ENCODE measurements at regions not wholly inside any gene's neighbourhood (a gene's known extent, or its start where the extent isn't known, plus 50 kb on each side); places are given as distances from the start of the nearest gene placed in this dataset.
"Not testable (repeated sequence)": the region's sequence is repeated elsewhere in the genome, so short reads cannot be mapped to it uniquely, and the experiment has no call there.

- POLR2A ChIA-PET = no interaction called here
- ATAC-seq (ENCODE audit: low read depth) = no peak
Measured at GRCh38 chr2:145925591-145925990, 1405.7 kb upstream of the ZEB2 start.

GRCh38 chr2:145919477-145919876 is 1399.6 kb upstream of the ZEB2 start:
- no peaks in the 10 kb centered on the region for H3K4me1 Mint-ChIP-seq
- POLR2A ChIA-PET = no interaction called here
- no peaks in the 10 kb centered on the region for H3K9me3 Mint-ChIP-seq
- no peak overlapping the region for H3K27ac Mint-ChIP-seq
- no peak overlapping the region for H3K4me3 Mint-ChIP-seq
- no peaks in the 10 kb centered on the region for H3K36me3 Mint-ChIP-seq
- DNase-seq = no peak
- no peaks in the 10 kb centered on the region for H3K27me3 Mint-ChIP-seq
- no peak for ATAC-seq (ENCODE audit: low read depth)

More at GRCh38 chr2:145925591-145925990, 1405.7 kb upstream of the ZEB2 start:
- Mint-ChIP-seq H3K36me3 (no peaks in the 10 kb centered on the region), H3K27me3 (no peaks in the 10 kb centered on the region), H3K9me3 (no peaks in the 10 kb centered on the region), H3K4me1 (no peaks in the 10 kb centered on the region), H3K4me3 (no peak overlapping the region), H3K27ac (no peak overlapping the region)
- DNase-seq = no peak

DNA sequence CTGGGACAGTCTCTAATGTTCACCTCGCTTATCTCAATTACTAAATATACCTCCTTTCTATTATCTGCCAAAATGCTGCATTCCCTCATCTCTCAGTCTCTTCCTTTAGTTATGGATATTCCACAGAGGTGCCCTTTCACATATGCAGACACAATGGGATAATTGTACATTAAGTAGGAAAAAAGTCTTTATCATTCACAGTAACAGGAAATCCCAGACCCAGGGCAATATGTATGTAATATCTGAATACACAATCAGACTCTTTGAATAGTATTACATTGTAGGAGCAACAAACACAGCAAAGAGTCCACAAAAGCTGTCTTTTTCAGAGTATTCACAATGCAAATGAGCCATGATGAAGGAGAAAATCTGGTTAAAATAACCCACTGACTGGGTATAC is 1399.0 kb upstream of the ZEB2 start:
- H3K36me3 Mint-ChIP-seq = no peaks in the 10 kb centered on the region
- no peak for ATAC-seq (ENCODE audit: low read depth)
- POLR2A ChIA-PET = no interaction called here
- H3K4me1 Mint-ChIP-seq = no peaks in the 10 kb centered on the region
- H3K27ac Mint-ChIP-seq = no peak overlapping the region
- DNase-seq = no peak
- no peak overlapping the region for H3K4me3 Mint-ChIP-seq
- no peaks in the 10 kb centered on the region for H3K9me3 Mint-ChIP-seq
- H3K27me3 Mint-ChIP-seq = no peaks in the 10 kb centered on the region

DNA sequence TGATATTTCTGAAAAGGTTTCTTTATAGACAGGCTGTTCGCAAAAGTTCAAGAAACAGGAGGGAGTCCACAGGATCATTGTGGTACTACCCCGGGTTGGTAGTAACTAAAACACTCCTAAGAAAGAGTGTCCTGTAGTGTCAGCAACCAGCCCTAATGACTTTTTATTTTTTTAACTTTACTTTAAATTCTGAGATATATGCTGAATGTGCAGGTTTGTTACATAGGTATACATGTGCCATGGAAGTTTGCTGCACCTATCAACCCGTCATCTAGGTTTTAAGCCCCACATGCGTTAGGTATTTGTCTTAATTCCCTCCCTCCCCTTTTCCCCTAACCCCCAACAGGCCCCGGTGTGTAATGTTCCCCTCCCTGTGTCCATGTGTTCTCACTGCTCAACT is 1396.9 kb upstream of the ZEB2 start:
- DNase-seq (no peak), ATAC-seq (ENCODE audit: low read depth) (no peak)
- H3K4me3 Mint-ChIP-seq = no peak overlapping the region
- H3K27me3 Mint-ChIP-seq = no peaks in the 10 kb centered on the region
- no peaks in the 10 kb centered on the region for H3K36me3 Mint-ChIP-seq
- H3K9me3 Mint-ChIP-seq = no peaks in the 10 kb centered on the region
- POLR2A ChIA-PET = no interaction called here
- no peak overlapping the region for H3K27ac Mint-ChIP-seq
- no peaks in the 10 kb centered on the region for H3K4me1 Mint-ChIP-seq

- POLR2A ChIA-PET = no interaction called here
- H3K9me3 Mint-ChIP-seq = no peaks in the 10 kb centered on the region
- no peak for ATAC-seq (ENCODE audit: low read depth)
Measured at GRCh38 chr2:145914716-145915115, 1394.8 kb upstream of the ZEB2 start.

GRCh38 chr2:145910416-145910815 is 1390.5 kb upstream of the ZEB2 start:
- H3K4me3 Mint-ChIP-seq = no peak overlapping the region
- no peaks in the 10 kb centered on the region for H3K4me1 Mint-ChIP-seq
- POLR2A ChIA-PET = no interaction called here
- ATAC-seq (ENCODE audit: low read depth) (no peak), DNase-seq (no peak)
- H3K27me3 Mint-ChIP-seq = no peaks in the 10 kb centered on the region
- H3K27ac Mint-ChIP-seq = no peak overlapping the region
- H3K36me3 Mint-ChIP-seq = no peaks in the 10 kb centered on the region
- H3K9me3 Mint-ChIP-seq = no peaks in the 10 kb centered on the region

More at GRCh38 chr2:145914716-145915115, 1394.8 kb upstream of the ZEB2 start:
- DNase-seq = no peak
- H3K4me1 Mint-ChIP-seq = no peaks in the 10 kb centered on the region
- H3K27ac Mint-ChIP-seq = no peak overlapping the region
- H3K4me3 Mint-ChIP-seq = no peak overlapping the region
- H3K36me3 Mint-ChIP-seq = no peaks in the 10 kb centered on the region
- H3K27me3 Mint-ChIP-seq = no peaks in the 10 kb centered on the region

GRCh38 chr2:145909766-145910165 is 1389.8 kb upstream of the ZEB2 start:
- Mint-ChIP-seq H3K4me1 (no peaks in the 10 kb centered on the region), H3K36me3 (no peaks in the 10 kb centered on the region), H3K27me3 (no peaks in the 10 kb centered on the region), H3K4me3 (no peak overlapping the region), H3K27ac (no peak overlapping the region), H3K9me3 (no peaks in the 10 kb centered on the region)
- ATAC-seq (ENCODE audit: low read depth) = no peak
- no peak for DNase-seq
- POLR2A ChIA-PET = no interaction called here

DNA sequence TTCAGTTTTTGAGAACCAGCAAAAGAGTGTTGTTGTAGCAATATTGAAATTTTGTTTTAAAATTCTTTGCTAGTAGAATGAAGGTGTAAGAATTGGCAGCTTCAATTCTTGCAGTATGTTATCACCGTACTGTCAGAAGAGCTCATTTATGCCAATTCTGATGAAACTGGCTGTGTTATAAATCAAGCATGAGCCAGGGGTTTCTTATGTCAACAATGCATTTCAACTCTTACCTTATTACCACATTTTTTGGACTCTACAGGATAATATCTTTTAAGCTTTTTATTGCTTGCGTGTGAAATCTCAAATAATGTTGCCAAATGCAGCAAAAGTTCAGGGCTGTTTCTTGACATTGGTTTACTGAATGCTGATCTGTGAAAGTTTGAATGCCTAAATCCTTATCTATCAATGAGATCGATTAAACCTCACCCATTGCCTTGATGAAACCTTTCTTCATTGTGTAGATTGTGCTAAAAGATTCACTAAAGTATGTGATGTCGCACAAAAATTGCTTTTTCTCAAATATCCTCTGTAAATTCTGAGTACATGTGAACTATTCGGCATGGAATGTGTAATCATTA is 1389.3 kb upstream of the ZEB2 start:
- ATAC-seq (ENCODE audit: low read depth) = no peak
- no peaks in the 10 kb centered on the region for H3K4me1 Mint-ChIP-seq
- H3K36me3 Mint-ChIP-seq = no peaks in the 10 kb centered on the region
- H3K27ac Mint-ChIP-seq = no peak overlapping the region
- H3K4me3 Mint-ChIP-seq = no peak overlapping the region
- no peaks in the 10 kb centered on the region for H3K9me3 Mint-ChIP-seq
- DNase-seq = no peak
- POLR2A ChIA-PET = no interaction called here
- H3K27me3 Mint-ChIP-seq = no peaks in the 10 kb centered on the region

DNA sequence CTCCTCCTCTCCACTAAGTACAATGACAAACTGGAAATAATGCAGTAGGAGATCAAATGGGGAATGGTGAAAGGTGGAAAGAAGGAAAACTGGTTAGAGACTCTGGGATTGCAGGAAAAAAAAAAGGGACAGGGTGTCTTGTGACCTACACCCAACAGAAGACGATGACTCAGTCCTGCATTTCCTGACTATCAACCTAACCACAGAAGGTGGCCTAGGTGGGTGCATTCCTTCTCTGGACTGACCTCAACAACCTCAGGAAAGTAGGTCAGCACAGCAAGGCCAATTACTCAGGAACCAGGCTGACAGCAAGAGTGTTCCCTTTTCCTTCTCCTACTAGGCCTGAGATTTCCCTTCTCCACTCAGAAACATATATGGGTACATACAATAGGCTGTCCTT is 1386.4 kb upstream of the ZEB2 start:
- no peak overlapping the region for H3K27ac Mint-ChIP-seq
- no peaks in the 10 kb centered on the region for H3K27me3 Mint-ChIP-seq

DNA sequence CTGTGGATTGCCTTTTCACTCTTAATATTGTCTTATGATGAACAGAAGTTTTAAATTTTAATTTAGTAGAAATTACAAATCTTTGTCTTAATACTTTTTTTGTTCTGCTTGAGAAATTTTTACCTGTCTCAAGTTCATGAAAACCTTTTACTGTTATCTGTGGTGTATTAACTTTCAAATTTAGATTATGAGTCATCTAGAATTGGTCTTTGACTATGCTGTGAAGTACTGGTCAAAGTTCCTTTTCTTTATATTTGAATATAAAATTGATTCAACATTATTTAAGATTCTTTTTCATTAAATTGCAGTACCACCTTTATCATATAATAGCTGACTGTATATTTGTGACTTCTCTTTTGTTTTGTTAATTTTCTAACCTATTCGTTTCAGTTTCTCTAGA is 1385.5 kb upstream of the ZEB2 start:
- POLR2A ChIA-PET = no interaction called here
- Mint-ChIP-seq H3K27me3 (no peaks in the 10 kb centered on the region), H3K27ac (no peak overlapping the region), H3K9me3 (no peaks in the 10 kb centered on the region), H3K4me3 (no peak overlapping the region), H3K4me1 (no peaks in the 10 kb centered on the region), H3K36me3 (no peaks in the 10 kb centered on the region)
- DNase-seq (no peak), ATAC-seq (ENCODE audit: low read depth) (no peak)

More for the DNA sequence above, 1386.4 kb upstream of the ZEB2 start:
- POLR2A ChIA-PET = no interaction called here
- H3K4me1 Mint-ChIP-seq = no peaks in the 10 kb centered on the region
- H3K4me3 Mint-ChIP-seq = no peak overlapping the region
- H3K9me3 Mint-ChIP-seq = no peaks in the 10 kb centered on the region
- ATAC-seq (ENCODE audit: low read depth) (no peak), DNase-seq (no peak)
- no peaks in the 10 kb centered on the region for H3K36me3 Mint-ChIP-seq

- DNase-seq (no peak), ATAC-seq (ENCODE audit: low read depth) (no peak)
- Mint-ChIP-seq H3K27me3 (no peaks in the 10 kb centered on the region), H3K9me3 (no peaks in the 10 kb centered on the region), H3K4me1 (no peaks in the 10 kb centered on the region), H3K36me3 (no peaks in the 10 kb centered on the region), H3K4me3 (no peak overlapping the region), H3K27ac (no peak overlapping the region)
- POLR2A ChIA-PET = no interaction called here
Measured at GRCh38 chr2:145897151-145897550, 1377.2 kb upstream of the ZEB2 start.

DNA sequence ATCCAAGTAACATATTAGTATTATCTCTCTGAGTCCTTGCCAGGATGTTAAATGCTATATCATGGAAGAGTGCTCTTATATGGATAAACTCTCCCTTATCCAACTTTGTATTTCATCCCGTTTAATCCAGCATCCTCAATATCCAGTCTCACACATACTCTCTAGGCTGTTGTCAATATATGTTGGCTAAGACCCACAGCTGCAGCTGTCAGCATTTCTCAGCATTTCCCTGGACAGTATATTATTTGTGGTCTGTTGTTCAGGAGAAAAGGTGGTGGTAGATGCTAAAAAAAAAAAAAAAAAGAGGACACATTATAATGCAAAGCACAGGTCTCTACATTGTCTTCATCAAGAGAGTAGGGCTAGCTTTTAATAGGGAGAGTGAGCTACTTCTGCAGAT is 1368.0 kb upstream of the ZEB2 start:
- ATAC-seq (ENCODE audit: low read depth) = no peak
- H3K27ac Mint-ChIP-seq = no peak overlapping the region
- H3K36me3 Mint-ChIP-seq = no peaks in the 10 kb centered on the region
- no peak overlapping the region for H3K4me3 Mint-ChIP-seq
- no peaks in the 10 kb centered on the region for H3K27me3 Mint-ChIP-seq
- no peak for DNase-seq
- H3K4me1 Mint-ChIP-seq = no peaks in the 10 kb centered on the region
- H3K9me3 Mint-ChIP-seq = peaks cover 1% of the 10 kb centered on the region
- POLR2A ChIA-PET = no interaction called here

GRCh38 chr2:145880997-145881396 is 1361.1 kb upstream of the ZEB2 start:
- H3K4me3 Mint-ChIP-seq; H3K9me3 Mint-ChIP-seq; H3K27ac Mint-ChIP-seq; H3K4me1 Mint-ChIP-seq; H3K36me3 Mint-ChIP-seq; POLR2A ChIA-PET; ATAC-seq (ENCODE audit: low read depth); DNase-seq; H3K27me3 Mint-ChIP-seq: not testable (repeated sequence)

DNA sequence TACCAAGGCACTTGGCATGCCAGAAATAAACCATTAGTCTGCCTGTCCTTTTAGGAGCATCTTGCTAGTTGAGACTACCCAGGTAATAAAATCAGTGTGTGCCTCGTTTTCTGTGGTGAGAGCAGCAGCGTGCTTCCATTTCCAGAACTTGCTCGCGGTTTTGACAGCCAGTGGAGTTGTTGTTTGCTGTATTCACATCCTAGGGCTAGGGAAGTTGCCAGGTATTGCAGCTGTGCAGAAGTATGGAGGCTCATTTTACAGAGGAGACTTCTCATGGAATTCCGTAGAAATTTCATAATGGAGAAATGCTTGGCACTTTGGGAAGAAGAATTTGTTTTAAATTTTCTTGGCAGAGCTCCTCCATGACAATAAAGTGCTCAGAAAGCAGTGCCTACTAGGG is 1355.1 kb upstream of the ZEB2 start:
- POLR2A ChIA-PET = no interaction called here

DNA sequence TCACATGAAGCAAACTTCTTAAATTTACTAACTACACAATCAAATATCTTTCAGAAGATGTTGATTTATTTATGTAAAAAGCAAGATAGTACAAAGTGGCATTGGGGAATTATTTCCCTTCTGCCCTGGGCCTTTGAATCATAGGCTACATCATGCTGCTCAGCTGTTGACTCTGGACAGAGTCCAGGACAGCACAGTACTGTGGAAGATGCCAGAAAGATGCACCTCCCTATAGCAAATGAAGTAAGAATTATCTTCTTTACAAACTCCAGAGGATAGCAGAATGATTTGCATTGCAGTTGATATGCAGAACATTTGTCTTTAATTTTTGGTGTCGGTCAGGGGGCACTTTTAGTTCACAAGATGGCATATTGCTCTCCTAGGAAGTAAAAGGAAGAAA is 1354.5 kb upstream of the ZEB2 start:
- no peak overlapping the region for H3K4me3 Mint-ChIP-seq
- H3K9me3 Mint-ChIP-seq = no peaks in the 10 kb centered on the region
- H3K27ac Mint-ChIP-seq = no peak overlapping the region
- POLR2A ChIA-PET = no interaction called here
- ATAC-seq (ENCODE audit: low read depth) (no peak), DNase-seq (no peak)
- H3K4me1 Mint-ChIP-seq = no peaks in the 10 kb centered on the region
- no peaks in the 10 kb centered on the region for H3K36me3 Mint-ChIP-seq
- no peaks in the 10 kb centered on the region for H3K27me3 Mint-ChIP-seq

More for the DNA sequence above, 1355.1 kb upstream of the ZEB2 start:
- H3K9me3 Mint-ChIP-seq = no peaks in the 10 kb centered on the region
- no peak overlapping the region for H3K4me3 Mint-ChIP-seq
- H3K36me3 Mint-ChIP-seq = no peaks in the 10 kb centered on the region
- H3K27me3 Mint-ChIP-seq = no peaks in the 10 kb centered on the region
- H3K4me1 Mint-ChIP-seq = no peaks in the 10 kb centered on the region
- ATAC-seq (ENCODE audit: low read depth) (no peak), DNase-seq (no peak)
- H3K27ac Mint-ChIP-seq = no peak overlapping the region

Data from activated naive CD8-positive, alpha-beta T cell treated with anti-CD3 and anti-CD28 coated beads, Interleukin-2, amount 10 ng/mL, durations not matched to agents 7 days and 5 days (primary cell).